ENCODE measurements at regions not wholly inside any gene's neighbourhood (a gene's known extent, or its start where the extent isn't known, plus 50 kb on each side); places are given as distances from the start of the nearest gene placed in this dataset.

DNA sequence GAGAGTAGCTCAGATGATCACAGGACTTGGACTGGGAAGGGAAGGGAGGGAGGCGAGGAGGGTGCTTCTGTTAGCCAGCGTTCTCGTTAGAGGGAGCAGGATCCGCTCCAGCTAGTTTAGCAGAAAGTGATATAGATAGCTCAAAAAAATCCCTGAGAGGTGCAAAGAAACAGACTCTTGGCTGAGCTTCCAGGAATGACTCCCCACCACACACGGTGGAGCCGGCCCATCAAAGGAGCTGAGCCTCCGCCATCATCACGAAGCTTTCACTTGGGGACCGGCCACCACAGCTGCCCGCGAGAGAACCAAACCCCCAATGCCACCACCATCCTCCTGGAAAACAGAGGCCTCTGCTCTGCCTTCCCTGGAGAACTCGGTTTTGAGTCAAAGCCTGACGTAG is 124.6 kb upstream of the BCL2L14 start:
- DNase-seq (ENCODE audit: low spot score): no peak

- no peak for DNase-seq (ENCODE audit: low spot score)
These were observed 123.5 kb upstream of the BCL2L14 start for GRCh38 chr12:11947213-11947612.

DNA sequence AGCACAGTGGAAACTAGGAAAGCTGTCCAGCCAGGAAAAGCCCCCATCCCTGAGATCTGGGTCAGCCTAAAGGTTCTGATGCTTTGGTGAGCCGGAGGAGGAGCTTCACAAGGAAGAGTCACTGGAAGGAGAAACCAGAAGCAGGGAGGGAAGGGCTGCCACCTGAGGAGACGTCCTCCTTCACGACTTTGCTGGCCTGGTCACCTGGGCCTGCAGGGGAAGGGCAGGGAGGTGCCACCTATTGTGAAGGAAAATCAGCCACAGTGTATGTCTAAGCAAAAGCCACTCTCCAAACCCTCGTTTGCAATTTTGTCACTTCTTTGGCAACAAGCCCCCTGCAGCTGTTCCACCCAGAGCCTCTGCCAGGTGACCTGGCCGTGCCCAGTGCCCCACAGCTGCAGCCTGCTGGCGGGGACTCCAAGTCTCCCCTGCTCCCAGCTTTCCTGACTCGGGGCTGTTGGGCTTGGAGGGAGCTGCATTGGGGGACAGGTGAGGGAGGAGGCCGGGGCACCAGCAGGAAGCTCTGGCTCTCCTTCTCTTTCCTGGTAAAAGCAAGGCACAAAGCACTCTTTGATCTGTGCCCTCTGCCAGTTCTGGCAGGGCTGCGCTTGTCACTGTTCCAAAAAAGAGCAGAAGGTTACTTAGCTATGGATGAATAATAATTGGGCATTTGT is 120.9 kb upstream of the BCL2L14 start:
- DNase-seq (ENCODE audit: low spot score): no peak

DNA sequence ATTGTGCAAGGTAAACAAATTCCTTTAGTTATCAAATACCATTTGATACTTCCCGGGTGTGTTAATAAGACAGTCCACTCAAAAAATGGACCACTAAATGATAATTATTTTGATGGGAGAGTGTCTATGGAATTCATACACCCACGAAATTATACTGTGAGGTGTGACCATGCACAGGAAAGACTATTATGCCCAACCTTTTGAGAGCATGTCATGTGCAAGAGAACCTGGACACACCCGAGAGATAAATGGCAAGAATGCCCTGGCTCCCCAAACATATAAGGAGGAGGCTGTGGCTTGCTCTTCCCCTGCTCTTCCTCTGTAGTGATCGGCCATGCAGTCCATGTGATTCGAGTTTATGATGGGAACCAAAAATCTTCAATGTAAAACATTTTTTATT is 119.5 kb upstream of the BCL2L14 start:
- DNase-seq (ENCODE audit: low spot score): no peak

GRCh38 chr12:11953523-11953922 is 117.2 kb upstream of the BCL2L14 start:
- DNase-seq (ENCODE audit: low spot score): no peak

DNA sequence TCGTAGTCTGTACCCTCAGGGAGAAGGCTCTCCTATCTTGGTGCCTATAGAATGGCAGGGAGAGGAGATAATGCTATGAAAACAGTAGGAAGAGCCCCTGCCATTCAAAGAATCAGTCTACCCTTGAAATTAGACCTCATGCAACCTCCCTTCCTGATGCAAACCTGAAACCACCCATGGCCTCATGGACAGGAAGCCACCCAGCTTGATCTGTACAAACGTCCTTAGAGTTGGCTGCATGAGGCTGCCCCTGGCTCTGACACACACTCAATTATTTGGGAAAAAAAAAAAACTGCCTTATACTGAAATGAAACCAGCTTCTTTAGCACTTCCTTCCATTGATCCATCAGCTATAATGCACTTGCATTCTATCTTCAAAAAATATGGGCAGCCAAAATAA is 116.6 kb upstream of the BCL2L14 start:
- DNase-seq (ENCODE audit: low spot score): no peak

GRCh38 chr12:11958221-11959091 is 112.3 kb upstream of the BCL2L14 start:
- DNase-seq (ENCODE audit: low spot score): no peak

- no peak for DNase-seq (ENCODE audit: low spot score)
These were observed 111.5 kb upstream of the BCL2L14 start for GRCh38 chr12:11959117-11959823.

DNA sequence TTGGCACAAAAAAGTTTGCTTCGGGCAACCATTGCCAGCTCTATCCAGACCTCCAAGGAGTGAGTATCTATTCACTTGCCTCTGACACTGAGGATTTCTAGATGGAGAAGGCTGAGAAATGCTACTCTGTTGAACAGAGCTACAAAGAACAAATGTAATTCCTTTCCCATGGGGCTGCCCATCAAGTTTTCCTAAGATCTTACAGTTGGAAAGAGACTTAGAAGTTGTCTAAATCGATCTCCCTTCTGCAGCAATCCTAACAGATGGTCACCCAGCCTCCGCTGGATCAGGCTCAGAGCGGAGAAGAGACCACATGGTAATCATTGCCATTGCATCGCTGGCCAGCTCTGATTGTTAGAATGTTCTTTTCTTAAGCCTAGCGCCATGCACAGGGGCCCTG is 110.1 kb upstream of the BCL2L14 start:
- no peak for DNase-seq (ENCODE audit: low spot score)

DNA sequence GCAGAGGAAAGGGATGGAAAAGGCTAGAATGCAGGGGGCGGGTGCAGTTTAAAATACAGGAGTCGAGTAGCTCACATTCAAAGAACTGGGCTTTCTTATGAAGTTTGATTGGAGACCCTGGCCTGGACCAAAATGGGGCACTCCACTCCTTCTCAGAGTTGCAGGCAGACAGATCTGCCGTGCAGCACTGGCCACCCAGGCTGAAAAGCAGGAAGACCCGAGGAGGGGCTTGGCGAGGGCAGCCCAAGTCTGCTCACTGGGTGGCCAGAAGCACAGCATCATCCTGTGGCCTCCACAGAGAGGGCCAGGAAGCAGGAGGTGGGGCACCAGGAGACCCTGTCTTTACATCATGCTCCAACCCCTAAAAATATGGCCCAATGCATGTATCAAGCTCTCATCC is 109.1 kb upstream of the BCL2L14 start:
- no peak for DNase-seq (ENCODE audit: low spot score)

DNA sequence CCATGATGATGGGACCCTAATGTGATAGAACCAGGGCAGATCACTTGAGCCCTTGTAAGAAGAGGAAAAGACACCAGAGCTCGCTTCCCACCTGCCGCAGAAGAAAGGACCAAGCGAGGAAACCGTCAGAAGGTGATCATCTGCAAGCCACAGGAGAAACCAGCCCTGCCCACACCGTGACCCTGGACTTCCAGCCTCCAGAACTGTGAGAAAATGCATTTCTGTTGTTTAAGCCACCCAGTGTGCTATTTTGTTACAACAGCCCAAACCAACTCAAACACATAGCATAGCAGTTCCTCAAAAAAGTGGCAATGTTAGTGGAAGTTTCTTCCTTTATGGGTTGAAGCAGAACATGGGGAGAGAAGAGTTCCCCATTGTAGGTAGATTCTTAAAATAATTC is 107.9 kb upstream of the BCL2L14 start:
- peak; percentile 11 for DNase-seq (ENCODE audit: low spot score)

GRCh38 chr12:11963841-11964471 is 106.8 kb upstream of the BCL2L14 start:
- DNase-seq (ENCODE audit: low spot score): no peak

- DNase-seq (ENCODE audit: low spot score): no peak
These were observed 105.4 kb upstream of the BCL2L14 start for GRCh38 chr12:11965258-11965910.

DNA sequence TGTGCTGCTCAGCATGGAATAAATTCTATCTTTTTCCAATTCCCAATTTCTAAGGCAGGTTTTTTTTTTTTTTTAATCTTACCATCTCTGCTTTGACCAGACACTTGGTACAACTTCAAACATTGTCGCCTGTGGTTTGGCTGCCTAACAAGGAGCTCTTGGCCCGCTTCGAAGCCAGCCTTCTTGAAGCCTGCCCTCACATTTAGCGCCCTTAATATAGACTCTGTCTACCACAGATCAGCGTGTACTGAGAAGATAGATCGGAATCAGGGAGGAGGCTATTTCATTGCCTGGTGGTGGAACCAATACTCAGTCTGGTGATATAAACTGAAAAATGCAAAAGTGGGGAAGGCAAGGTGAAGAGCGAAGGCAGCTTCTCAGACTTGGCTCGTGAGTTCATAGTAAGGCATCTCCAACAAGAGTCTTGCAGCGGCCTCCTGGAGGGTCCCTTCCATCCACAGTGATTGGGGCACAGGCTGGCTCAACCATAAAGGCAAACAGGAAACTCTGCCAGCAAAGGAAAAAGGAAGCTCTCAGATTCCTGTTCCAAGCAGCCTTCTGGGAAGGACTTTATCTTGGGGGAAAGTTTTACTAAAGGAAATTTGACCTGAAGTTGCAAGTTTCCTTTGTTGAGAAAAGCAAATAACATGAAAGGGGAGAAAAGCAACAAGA is 103.2 kb upstream of the BCL2L14 start:
- DNase-seq (ENCODE audit: low spot score): no peak

DNA sequence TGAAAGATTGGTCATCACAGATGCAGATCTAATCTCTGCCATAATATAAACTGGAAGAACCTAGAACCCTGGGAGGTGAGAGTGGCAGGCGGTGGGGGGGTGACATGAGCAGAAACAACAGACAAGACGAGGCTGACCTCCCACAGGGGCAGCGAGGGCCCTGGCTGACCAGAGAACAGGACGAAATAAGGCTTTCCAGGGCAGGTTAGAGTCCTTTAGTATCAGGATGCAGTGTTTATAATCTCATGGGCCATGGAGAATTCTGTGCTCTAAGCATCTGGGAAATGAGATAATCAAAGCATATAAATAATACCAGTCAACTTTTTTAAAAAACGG is 102.7 kb upstream of the BCL2L14 start:
- no peak for DNase-seq (ENCODE audit: low spot score)

- DNase-seq (ENCODE audit: low spot score): no peak
These were observed 102.2 kb upstream of the BCL2L14 start for GRCh38 chr12:11968516-11968915.

DNA sequence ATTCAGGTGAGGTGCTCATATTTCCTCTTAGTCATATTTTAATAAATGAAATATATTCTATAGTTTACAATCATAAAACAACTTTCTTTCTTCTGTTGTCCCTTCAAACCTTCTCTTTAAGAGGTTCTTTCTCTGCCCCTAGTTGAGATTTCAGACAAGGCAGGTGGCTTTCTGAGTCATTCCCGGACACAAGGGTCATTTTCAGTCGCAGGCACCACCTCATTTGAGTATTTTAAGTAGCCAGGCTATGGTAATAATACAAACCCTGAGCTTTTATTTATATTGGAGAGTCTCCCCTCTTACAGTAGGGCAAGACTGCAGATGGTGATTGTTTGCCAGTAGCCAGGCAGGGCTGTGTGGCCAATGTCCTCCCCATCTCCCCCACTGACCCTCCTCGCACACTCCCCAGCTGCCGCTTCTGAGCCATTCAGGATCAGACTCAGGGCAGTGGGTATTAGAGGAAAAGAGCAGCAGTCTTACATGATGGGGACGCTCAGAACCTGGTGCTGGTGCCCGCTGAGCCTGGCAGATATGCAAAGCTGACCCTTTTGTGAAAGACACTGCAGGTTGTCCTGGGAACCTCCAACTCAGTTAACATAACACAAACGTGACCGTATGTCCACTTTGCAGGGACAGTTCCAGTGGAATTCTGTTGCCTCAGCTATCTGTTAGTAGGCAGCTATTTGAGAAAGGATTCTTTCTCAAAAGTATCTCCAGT is 101.1 kb upstream of the BCL2L14 start:
- no peak for DNase-seq (ENCODE audit: low spot score)

GRCh38 chr12:11970155-11970520 is 100.6 kb upstream of the BCL2L14 start:
- DNase-seq (ENCODE audit: low spot score): no peak

- DNase-seq (ENCODE audit: low spot score): no peak
These were observed 97.3 kb upstream of the BCL2L14 start for GRCh38 chr12:11973396-11973795.

DNA sequence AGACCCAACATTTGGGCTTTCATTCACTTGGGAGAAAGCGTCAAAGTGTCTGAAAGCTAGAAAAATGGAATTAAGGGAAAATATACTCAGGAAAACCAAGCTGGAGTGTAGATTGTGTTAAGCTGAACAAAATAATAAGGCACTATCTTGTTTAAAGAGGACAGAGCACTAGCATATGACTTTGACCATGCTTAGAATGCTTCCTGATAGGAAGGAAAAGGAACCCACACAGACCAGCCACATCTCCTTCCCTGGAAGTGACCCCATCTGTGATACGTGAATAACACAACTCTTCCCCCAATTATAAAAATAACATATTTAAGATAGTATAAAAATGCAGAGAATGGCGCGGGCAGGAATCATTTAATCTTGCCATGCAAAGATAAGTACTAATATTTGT is 94.7 kb upstream of the BCL2L14 start:
- DNase-seq (ENCODE audit: low spot score): no peak

Measured in NAMALWA (cell line).